ENCODE measurements at regions not wholly inside any gene's neighbourhood (a gene's known extent, or its start where the extent isn't known, plus 50 kb on each side); places are given as distances from the start of the nearest gene placed in this dataset.
"Not testable (repeated sequence)": the region's sequence is repeated elsewhere in the genome, so short reads cannot be mapped to it uniquely, and the experiment has no call there.

DNA sequence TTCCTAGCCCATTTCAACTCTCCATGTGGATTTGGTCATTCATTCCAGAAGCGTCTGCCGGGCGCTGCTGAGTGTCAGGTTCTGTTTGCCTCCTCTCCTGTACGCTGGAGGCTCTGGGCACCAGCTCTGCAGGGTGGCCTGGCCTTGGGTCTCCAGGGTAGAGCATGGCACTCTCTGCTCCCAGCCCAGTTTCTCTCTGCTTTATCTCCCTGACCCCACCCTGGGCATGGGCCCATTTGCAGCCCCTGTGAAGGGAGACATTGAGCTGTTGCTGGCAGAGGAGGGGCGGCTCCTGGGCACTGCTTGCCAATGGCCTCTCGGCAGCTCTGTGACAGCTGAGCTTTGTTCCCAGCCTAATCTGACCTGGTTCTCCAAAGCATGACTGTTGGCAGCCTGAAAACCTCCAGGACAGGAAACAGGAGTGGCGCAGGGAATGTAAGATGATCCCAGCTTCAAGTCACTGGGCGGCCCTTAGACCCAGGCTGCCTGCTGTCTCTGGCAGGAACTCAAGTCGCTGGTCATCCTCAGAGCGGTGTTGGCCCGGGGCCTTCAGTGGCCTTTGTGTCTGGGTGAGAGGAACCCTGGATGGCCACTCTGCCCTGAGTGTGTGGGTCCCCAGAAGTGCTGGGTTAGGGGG, 146.8 kb downstream of the SEC14L1 start:
- no peak overlapping the region for H3K27ac Mint-ChIP-seq (ENCODE audit: unreplicated experiment)
- H3K4me1 Mint-ChIP-seq = no peaks in the 10 kb centered on the region
- TF ChIP-seq, protein P1, sequence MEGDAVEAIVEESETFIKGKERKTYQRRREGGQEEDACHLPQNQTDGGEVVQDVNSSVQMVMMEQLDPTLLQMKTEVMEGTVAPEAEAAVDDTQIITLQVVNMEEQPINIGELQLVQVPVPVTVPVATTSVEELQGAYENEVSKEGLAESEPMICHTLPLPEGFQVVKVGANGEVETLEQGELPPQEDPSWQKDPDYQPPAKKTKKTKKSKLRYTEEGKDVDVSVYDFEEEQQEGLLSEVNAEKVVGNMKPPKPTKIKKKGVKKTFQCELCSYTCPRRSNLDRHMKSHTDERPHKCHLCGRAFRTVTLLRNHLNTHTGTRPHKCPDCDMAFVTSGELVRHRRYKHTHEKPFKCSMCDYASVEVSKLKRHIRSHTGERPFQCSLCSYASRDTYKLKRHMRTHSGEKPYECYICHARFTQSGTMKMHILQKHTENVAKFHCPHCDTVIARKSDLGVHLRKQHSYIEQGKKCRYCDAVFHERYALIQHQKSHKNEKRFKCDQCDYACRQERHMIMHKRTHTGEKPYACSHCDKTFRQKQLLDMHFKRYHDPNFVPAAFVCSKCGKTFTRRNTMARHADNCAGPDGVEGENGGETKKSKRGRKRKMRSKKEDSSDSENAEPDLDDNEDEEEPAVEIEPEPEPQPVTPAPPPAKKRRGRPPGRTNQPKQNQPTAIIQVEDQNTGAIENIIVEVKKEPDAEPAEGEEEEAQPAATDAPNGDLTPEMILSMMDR (conservative IDR thresholded peaks at IDR 0.05) = no peak
- DNase-seq (ENCODE audit: low read depth, low spot score) = no peak
- H3K27me3 Mint-ChIP-seq (ENCODE audit: low read depth) = peaks cover 26% of the 10 kb centered on the region
- no peaks in the 10 kb centered on the region for H3K9me3 Mint-ChIP-seq
- H3K4me3 Mint-ChIP-seq = no peak overlapping the region
- H3K36me3 Mint-ChIP-seq (ENCODE audit: low read depth) = no peaks in the 10 kb centered on the region

DNA sequence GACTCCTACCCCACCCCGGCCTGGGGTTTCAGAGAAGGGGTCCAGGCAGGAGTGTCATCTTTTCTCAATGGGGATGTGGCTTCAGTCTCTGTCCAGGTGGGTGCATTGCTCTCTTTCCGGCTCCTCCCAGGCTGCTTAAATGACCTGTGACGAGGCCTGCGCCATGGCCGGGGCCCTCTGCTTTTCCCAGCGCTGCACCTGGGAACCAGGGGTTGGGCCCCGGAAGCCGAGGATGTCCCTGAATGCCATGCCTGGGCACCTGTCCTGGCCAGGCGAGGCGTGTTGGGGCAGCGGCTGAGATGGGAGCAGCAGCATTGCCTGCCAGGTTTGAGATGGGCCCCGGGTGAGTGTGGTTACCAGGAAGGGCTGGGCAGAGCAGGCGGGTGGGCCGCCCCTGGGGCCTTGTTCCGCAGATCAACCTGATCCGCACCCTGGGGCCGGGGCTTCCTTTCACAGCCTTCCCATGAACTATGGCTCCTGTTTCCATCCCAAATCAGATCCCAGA, 147.4 kb downstream of the SEC14L1 start:
- DNase-seq (ENCODE audit: low read depth, low spot score) = no peak
- H3K27ac Mint-ChIP-seq (ENCODE audit: unreplicated experiment) = no peak overlapping the region
- no peak overlapping the region for H3K4me3 Mint-ChIP-seq
- H3K4me1 Mint-ChIP-seq = no peaks in the 10 kb centered on the region
- H3K27me3 Mint-ChIP-seq (ENCODE audit: low read depth) = peaks cover 20% of the 10 kb centered on the region
- no peaks in the 10 kb centered on the region for H3K36me3 Mint-ChIP-seq (ENCODE audit: low read depth)
- no peaks in the 10 kb centered on the region for H3K9me3 Mint-ChIP-seq
- TF ChIP-seq, protein P1 (conservative IDR thresholded peaks at IDR 0.05) = no peak

DNA sequence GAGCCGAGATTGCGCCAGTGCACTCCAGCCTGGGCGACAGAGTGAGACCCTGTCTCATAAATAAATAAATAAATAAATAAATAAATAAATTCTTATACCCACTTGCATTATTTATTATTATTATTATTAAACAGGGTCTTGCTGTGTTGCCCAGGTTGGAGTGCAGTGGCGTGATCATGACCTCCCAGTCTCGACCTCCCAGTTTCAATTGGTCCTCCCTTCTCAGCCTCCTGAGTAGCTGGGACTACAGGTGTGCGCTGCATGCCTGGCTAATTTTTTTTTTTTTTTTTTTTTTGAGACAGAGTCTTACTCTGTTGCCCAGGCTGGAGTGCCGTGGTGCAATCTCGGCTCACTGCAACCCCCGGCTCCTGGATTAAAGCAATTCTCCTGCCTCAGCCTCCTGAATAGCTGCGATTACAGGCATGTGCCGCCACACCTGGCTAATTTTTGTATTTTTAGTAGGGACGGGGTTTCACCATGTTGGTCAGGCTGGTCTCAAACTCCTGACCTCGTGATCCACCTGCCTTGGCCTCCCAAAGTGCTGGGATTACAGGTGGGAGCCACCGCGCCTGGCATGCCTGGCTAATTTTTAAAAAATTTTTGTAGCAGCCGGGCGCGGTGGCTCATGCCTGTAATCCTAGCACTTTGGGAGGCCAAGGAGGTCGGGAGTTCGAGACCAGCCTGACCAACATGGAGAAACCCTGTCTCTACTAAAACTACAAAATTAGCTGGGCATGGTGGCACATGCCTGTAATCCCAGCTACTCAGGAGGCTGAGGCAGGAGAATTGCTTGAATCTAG, 150.2 kb downstream of the SEC14L1 start:
- not testable (repeated sequence) for H3K9me3 Mint-ChIP-seq; H3K27ac Mint-ChIP-seq (ENCODE audit: unreplicated experiment); H3K36me3 Mint-ChIP-seq (ENCODE audit: low read depth); DNase-seq (ENCODE audit: low read depth, low spot score); H3K4me1 Mint-ChIP-seq; H3K27me3 Mint-ChIP-seq (ENCODE audit: low read depth); H3K4me3 Mint-ChIP-seq

DNA sequence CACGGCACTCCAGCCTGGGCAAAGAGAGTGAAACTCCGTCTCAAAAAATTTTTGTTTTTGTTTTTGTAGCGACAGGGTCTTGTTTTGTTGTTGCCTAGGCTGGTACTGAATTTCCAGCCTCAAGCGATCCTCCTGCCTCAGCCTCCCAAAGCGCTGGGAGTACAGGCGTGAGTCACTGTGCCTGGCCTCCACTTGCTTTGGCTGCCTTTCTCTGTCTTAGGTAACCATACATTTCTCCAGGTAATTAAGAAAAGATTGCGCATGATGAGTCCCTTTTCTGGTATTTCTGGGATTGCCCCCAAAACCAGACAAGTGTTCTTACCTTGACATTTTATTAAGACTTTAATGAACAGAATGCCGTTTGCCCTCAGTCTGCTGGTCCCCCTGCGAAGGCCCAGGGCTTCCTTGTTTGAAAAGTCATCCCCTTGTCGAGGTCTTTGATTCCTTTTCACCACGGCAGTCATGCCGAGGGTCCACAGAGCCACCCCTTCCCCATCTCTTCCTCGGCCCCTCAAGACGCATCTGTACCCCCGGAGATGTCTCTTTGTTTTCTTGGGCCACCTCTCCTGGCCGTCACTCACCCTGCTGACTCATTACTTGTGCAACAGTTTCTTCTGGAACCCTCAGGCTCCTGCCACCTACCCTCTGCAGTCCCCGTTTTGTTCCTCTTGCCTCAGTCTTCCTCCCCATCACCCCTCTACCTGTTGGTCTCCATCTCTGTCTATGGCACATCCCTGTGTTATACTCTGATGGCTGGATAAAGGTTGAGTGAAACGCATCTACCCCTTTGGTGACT, 151.0 kb downstream of the SEC14L1 start:
- H3K4me1 Mint-ChIP-seq = no peaks in the 10 kb centered on the region
- no peaks in the 10 kb centered on the region for H3K36me3 Mint-ChIP-seq (ENCODE audit: low read depth)
- peak overlapping the region; percentile 67 for H3K27ac Mint-ChIP-seq (ENCODE audit: unreplicated experiment)
- no peak overlapping the region for H3K4me3 Mint-ChIP-seq
- H3K27me3 Mint-ChIP-seq (ENCODE audit: low read depth) = no peaks in the 10 kb centered on the region
- DNase-seq (ENCODE audit: low read depth, low spot score) = no peak
- no peaks in the 10 kb centered on the region for H3K9me3 Mint-ChIP-seq
- TF ChIP-seq, protein P1 (conservative IDR thresholded peaks at IDR 0.05) = no peak

DNA sequence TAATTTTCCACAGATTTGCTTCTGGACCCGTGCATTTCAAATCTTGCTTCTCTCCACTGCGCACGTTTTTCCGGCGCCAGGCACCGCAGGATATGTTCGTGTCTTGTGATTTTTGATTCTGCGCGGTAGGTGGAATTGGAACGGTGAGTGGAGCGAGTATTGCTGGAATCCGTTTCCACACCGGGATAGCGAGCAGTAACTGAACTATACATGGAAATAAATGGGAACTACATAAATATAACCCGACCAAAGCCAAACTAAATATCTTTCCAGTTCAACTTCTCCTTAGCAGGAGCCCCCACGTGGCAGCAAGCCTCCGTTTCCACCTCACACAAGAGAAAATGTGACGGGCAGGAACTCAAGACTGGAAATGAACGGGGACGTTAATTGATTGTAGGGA, 154.0 kb downstream of the SEC14L1 start:
- H3K9me3 Mint-ChIP-seq = no peaks in the 10 kb centered on the region
- H3K27ac Mint-ChIP-seq (ENCODE audit: unreplicated experiment) = no peak overlapping the region
- TF ChIP-seq, protein P1 (conservative IDR thresholded peaks at IDR 0.05) = no peak

More for the DNA sequence above, 154.0 kb downstream of the SEC14L1 start:
- no peak overlapping the region for H3K4me3 Mint-ChIP-seq
- peaks cover 4% of the 10 kb centered on the region for H3K4me1 Mint-ChIP-seq
- no peaks in the 10 kb centered on the region for H3K27me3 Mint-ChIP-seq (ENCODE audit: low read depth)
- no peaks in the 10 kb centered on the region for H3K36me3 Mint-ChIP-seq (ENCODE audit: low read depth)
- no peak for DNase-seq (ENCODE audit: low read depth, low spot score)

Measured in neural crest cell (in vitro differentiated cells).